NCI-H2196 (cell line): ENCODE measurements at regions not wholly inside any gene's neighbourhood (a gene's known extent, or its start where the extent isn't known, plus 50 kb on each side); places are given as distances from the start of the nearest gene placed in this dataset.
A peak's percentile ranks its signal among the peaks of the same experiment; 100 is the strongest.
"Not testable (repeated sequence)": the region's sequence is repeated elsewhere in the genome, so short reads cannot be mapped to it uniquely, and the experiment has no call there.

Experiments
- DNase-seq: peaks from one replicate; lab custom pipeline; 2025; ENCODE audit not compliant: unreplicated experiment; lab: John Stamatoyannopoulos, UW

- DNase-seq: peak; percentile 50
Measured at GRCh38 chr2:175366815-175367214, 185.3 kb upstream of the ATP5MC3 start.

- peak; percentile 62 for DNase-seq
Measured at GRCh38 chr2:175363699-175364098, 182.2 kb upstream of the ATP5MC3 start.

GRCh38 chr2:175362331-175362730, 180.8 kb upstream of the ATP5MC3 start:
- no peak for DNase-seq

- no peak for DNase-seq
Measured at GRCh38 chr2:175359710-175360109, 178.2 kb upstream of the ATP5MC3 start.

GRCh38 chr2:175356901-175357300, 175.4 kb upstream of the ATP5MC3 start:
- DNase-seq: no peak

- DNase-seq: no peak
Measured at GRCh38 chr2:175355246-175355645, 173.7 kb upstream of the ATP5MC3 start.

GRCh38 chr2:175353275-175353674, 171.8 kb upstream of the ATP5MC3 start:
- no peak for DNase-seq

GRCh38 chr2:175351512-175351911, 170.0 kb upstream of the ATP5MC3 start:
- DNase-seq: no peak

GRCh38 chr2:175350105-175350504, 168.6 kb upstream of the ATP5MC3 start:
- DNase-seq: no peak

GRCh38 chr2:175342085-175342484, 160.6 kb upstream of the ATP5MC3 start:
- DNase-seq: no peak

GRCh38 chr2:175330195-175330594, 148.7 kb upstream of the ATP5MC3 start:
- no peak for DNase-seq

GRCh38 chr2:175326801-175327200, 145.3 kb upstream of the ATP5MC3 start:
- no peak for DNase-seq

- not testable (repeated sequence) for DNase-seq
Measured at GRCh38 chr2:175326164-175326563, 144.7 kb upstream of the ATP5MC3 start.

GRCh38 chr2:175323162-175323561, 141.7 kb upstream of the ATP5MC3 start:
- no peak for DNase-seq

GRCh38 chr2:175318542-175318941, 137.0 kb upstream of the ATP5MC3 start:
- DNase-seq: no peak

GRCh38 chr2:175317751-175318150, 136.2 kb upstream of the ATP5MC3 start:
- no peak for DNase-seq

GRCh38 chr2:175312137-175312536, 130.6 kb upstream of the ATP5MC3 start:
- no peak for DNase-seq

GRCh38 chr2:175310813-175311504, 129.4 kb upstream of the ATP5MC3 start:
- no peak for DNase-seq

- DNase-seq: peak; percentile 69
Measured at GRCh38 chr2:175309799-175310198, 128.3 kb upstream of the ATP5MC3 start.

GRCh38 chr2:175308005-175308404, 126.5 kb upstream of the ATP5MC3 start:
- DNase-seq: no peak

GRCh38 chr2:175304541-175304940, 123.0 kb upstream of the ATP5MC3 start:
- no peak for DNase-seq

GRCh38 chr2:175293776-175294175, 112.3 kb upstream of the ATP5MC3 start:
- DNase-seq: no peak

- DNase-seq: no peak
Measured at GRCh38 chr2:175293195-175293594, 111.7 kb upstream of the ATP5MC3 start.
